OCI-LY1 (cell line): ENCODE measurements at regions not wholly inside any gene's neighbourhood (a gene's known extent, or its start where the extent isn't known, plus 50 kb on each side); places are given as distances from the start of the nearest gene placed in this dataset.
A peak's percentile ranks its signal among the peaks of the same experiment; 100 is the strongest.
"Not testable (repeated sequence)": the region's sequence is repeated elsewhere in the genome, so short reads cannot be mapped to it uniquely, and the experiment has no call there.

Experiments
- H2AFZ ChIP-seq: fragments of 200-600 bp; sonication (generic), shearing (Covaris generic); 2 replicates; pipeline ENCODE4 v1.6.0; 2014; ENCODE audit warnings: antibody characterized with exemption, mild to moderate bottlenecking, low read length
- H3F3A ChIP-seq: fragments of 200-600 bp; sonication (generic), shearing (Covaris generic); 2 replicates; pipeline ENCODE4 v1.6.0; 2014; ENCODE audit warnings: mild to moderate bottlenecking, antibody characterized with exemption, low read length, moderate library complexity; ENCODE audit not compliant: insufficient read depth
- H3K27ac ChIP-seq: fragments of 200-600 bp; sonication (generic); 2 replicates; pipeline ENCODE4 v1.5.1; 2014; ENCODE audit warnings: low read length, mixed run types, mild to moderate bottlenecking, low read depth; ENCODE audit not compliant: poor library complexity, severe bottlenecking
- H3K27me3 ChIP-seq: fragments of 200-600 bp; sonication (generic); 2 replicates; pipeline ENCODE4 v1.6.0; 2014; ENCODE audit warnings: antibody characterized with exemption, mild to moderate bottlenecking, low read length, moderate library complexity; ENCODE audit not compliant: insufficient read depth
- H3K36me3 ChIP-seq: fragments of 200-600 bp; sonication (generic); 2 replicates; pipeline ENCODE4 v1.6.1; 2014; ENCODE audit warnings: mild to moderate bottlenecking, antibody characterized with exemption, low read length, moderate library complexity, mixed read lengths; ENCODE audit not compliant: insufficient read depth
- H3K4me1 ChIP-seq: fragments of 200-600 bp; sonication (generic); 2 replicates; pipeline ENCODE4 v1.5.1; 2014; ENCODE audit warnings: mild to moderate bottlenecking, low read length, moderate library complexity; ENCODE audit not compliant: insufficient read depth, severe bottlenecking
- H3K4me2 ChIP-seq: fragments of 200-600 bp; sonication (generic), shearing (Covaris generic); 2 replicates; pipeline ENCODE4 v1.6.1; 2014; ENCODE audit warnings: low read length
- H3K4me3 ChIP-seq: fragments of 200-600 bp; sonication (generic); 2 replicates; pipeline ENCODE4 v1.5.1; 2014; ENCODE audit warnings: low read length, low read depth, mild to moderate bottlenecking, mixed read lengths; ENCODE audit not compliant: poor library complexity, severe bottlenecking
- H3K79me2 ChIP-seq: fragments of 200-600 bp; shearing (Covaris generic); 2 replicates; pipeline ENCODE4 v1.6.1; 2016; ENCODE audit warnings: mixed run types, low read length, mixed read lengths; ENCODE audit not compliant: insufficient read depth
- H3K9ac ChIP-seq: fragments of 200-600 bp; sonication (generic), shearing (Covaris generic); 2 replicates; pipeline ENCODE4 v1.6.1; 2014; ENCODE audit warnings: mild to moderate bottlenecking, low read length, mixed read lengths
- H3K9me2 ChIP-seq: fragments of 200-600 bp; sonication (generic), shearing (Covaris generic); 2 replicates; pipeline ENCODE4 v1.6.1; 2014; ENCODE audit warnings: low read depth, mild to moderate bottlenecking, low read length, mixed read lengths
- H3K9me3 ChIP-seq: fragments of 200-600 bp; shearing (Covaris generic); 2 replicates; pipeline ENCODE4 v1.6.1; 2014; ENCODE audit warnings: low read length, mixed read lengths
- H4K20me1 ChIP-seq: fragments of 200-600 bp; sonication (generic), shearing (Covaris generic); 2 replicates; pipeline ENCODE4 v1.6.0; 2016; ENCODE audit warnings: mild to moderate bottlenecking, low read length; ENCODE audit not compliant: insufficient read depth
- CTCF ChIP-seq: fragments of 200-600 bp; sonication (generic), shearing (Covaris generic); IDR thresholded peaks from 2 replicates; pipeline ENCODE4 v1.5.1; 2017; ENCODE audit warnings: mild to moderate bottlenecking, antibody characterized with exemption, low read length, moderate library complexity, mixed read lengths
- EZH2 ChIP-seq: fragments of 200-600 bp; sonication (generic), shearing (Covaris generic); IDR thresholded peaks from 2 replicates; pipeline ENCODE4 v1.8.0; 2017; ENCODE audit warnings: borderline replicate concordance, mixed run types, mild to moderate bottlenecking, antibody characterized with exemption, low read length, moderate library complexity, mixed read lengths

GRCh38 chr5:60494144-60494543, 205.8 kb downstream of the DEPDC1B start:
- Histone ChIP-seq H4K20me1 (no peaks in the 10 kb centered on the region), H3K4me1 (peaks cover 27% of the 10 kb centered on the region), H3K79me2 (no peaks in the 10 kb centered on the region), H3F3A (0 out of 2 replicates have a peak, but pooled peaks cover 3% of the 10 kb centered on the region), H3K9ac (no peak overlapping the region; the same call in 1 of the 2 replicates), H3K9me3 (no peaks in the 10 kb centered on the region), H3K27ac (peak overlapping the region; percentile 46), H2AFZ (no peak overlapping the region), H3K9me2 (no peaks in the 10 kb centered on the region), H3K4me2 (peak overlapping the region; percentile 7; the same call in 1 of the 2 replicates), H3K27me3 (no peaks in the 10 kb centered on the region), H3K36me3 (no peaks in the 10 kb centered on the region), H3K4me3 (no peak overlapping the region)
- TF ChIP-seq CTCF (no peak), EZH2 (no peak)

GRCh38 chr5:60493372-60493771, 206.6 kb downstream of the DEPDC1B start:
- Histone ChIP-seq H3K79me2 (no peaks in the 10 kb centered on the region), H3K36me3 (no peaks in the 10 kb centered on the region), H3K4me2 (no peak overlapping the region), H3K27me3 (no peaks in the 10 kb centered on the region), H3K9me2 (no peaks in the 10 kb centered on the region), H3K4me1 (peaks cover 22% of the 10 kb centered on the region), H3K9me3 (no peaks in the 10 kb centered on the region), H3F3A (0 out of 2 replicates have a peak, but pooled peaks cover 3% of the 10 kb centered on the region), H3K4me3 (no peak overlapping the region), H2AFZ (no peak overlapping the region), H3K9ac (no peak overlapping the region), H3K27ac (no peak overlapping the region), H4K20me1 (no peaks in the 10 kb centered on the region)
- TF ChIP-seq EZH2: no peak
- no peak for TF ChIP-seq CTCF

- H3K9me3 ChIP-seq: no peaks in the 10 kb centered on the region
- no peaks in the 10 kb centered on the region for H3K79me2 ChIP-seq
- H3K27ac ChIP-seq: no peak overlapping the region
- H3K4me3 ChIP-seq: no peak overlapping the region
- H3K36me3 ChIP-seq: no peaks in the 10 kb centered on the region
- H3K27me3 ChIP-seq: no peaks in the 10 kb centered on the region
- H3K9ac ChIP-seq: no peak overlapping the region
- no peak overlapping the region for H3K4me2 ChIP-seq
- H4K20me1 ChIP-seq: no peaks in the 10 kb centered on the region
- no peak for TF ChIP-seq CTCF
- no peak for TF ChIP-seq EZH2
- H3F3A ChIP-seq: 0 out of 2 replicates have a peak, but pooled peaks cover 3% of the 10 kb centered on the region
- no peak overlapping the region for H2AFZ ChIP-seq
- H3K4me1 ChIP-seq: peaks cover 20% of the 10 kb centered on the region
- H3K9me2 ChIP-seq: no peaks in the 10 kb centered on the region
Observed at GRCh38 chr5:60492958-60493357, 207.0 kb downstream of the DEPDC1B start.

- H3K36me3 ChIP-seq, H3K9me3 ChIP-seq, H3K79me2 ChIP-seq, H3K4me2 ChIP-seq, H3K27me3 ChIP-seq, H3K4me3 ChIP-seq, H3F3A ChIP-seq, H3K9me2 ChIP-seq, H3K27ac ChIP-seq, H4K20me1 ChIP-seq, H2AFZ ChIP-seq, H3K9ac ChIP-seq: not testable (repeated sequence)
- peaks cover 20% of the 10 kb centered on the region for H3K4me1 ChIP-seq
Observed at GRCh38 chr5:60492358-60492757, 207.6 kb downstream of the DEPDC1B start.
